GM19463 (cell line): ENCODE measurements at regions not wholly inside any gene's neighbourhood (a gene's known extent, or its start where the extent isn't known, plus 50 kb on each side); places are given as distances from the start of the nearest gene placed in this dataset.
"Not testable (repeated sequence)": the region's sequence is repeated elsewhere in the genome, so short reads cannot be mapped to it uniquely, and the experiment has no call there.

Experiments used
- ATAC-seq: cut with Tn5 transposase; IDR thresholded peaks from one replicate; pipeline ENCODE4 v1.9.1; 2021; ENCODE audit warnings: mild to moderate bottlenecking, moderate library complexity; ENCODE audit not compliant: unreplicated experiment

DNA sequence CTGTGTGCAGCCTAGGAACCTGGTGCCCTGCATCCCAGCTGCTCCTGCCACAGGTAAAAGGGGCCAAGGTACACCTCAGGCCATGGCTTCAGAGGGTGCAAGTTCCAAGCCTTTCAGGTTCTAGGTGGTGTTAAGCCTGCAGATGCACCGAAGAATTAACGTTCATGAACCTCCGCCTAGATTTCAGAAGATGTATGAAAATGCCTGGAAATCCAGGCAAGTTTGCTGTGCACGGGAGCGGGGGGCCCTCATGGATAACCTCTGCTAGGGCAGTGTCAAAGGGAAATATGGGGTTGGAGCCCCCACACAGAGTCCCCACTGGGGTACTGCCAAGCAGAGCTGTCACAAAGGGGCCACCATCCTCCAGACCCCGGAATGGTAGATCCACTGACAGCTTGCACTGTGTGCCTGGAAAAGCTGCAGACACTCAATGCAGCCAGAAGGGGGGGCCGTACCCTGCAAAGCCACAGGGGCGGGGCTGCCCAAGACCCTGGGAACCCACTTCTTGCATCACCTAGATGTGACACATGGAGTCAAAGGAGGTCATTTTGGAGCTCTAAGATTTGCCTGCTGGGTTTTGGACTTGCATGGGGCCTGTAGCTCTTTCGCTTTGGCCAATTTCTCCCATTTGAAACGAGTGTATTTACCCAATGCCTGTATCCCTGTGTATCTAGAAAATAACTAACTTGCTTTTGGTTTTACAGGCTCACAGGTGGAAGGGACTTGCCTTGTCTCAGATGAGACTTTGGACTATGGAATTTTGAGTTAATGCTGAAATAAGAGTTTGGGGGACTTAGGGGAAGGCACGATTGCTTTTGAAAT, 145.2 kb upstream of the C1QTNF3 start:
- ATAC-seq = not testable (repeated sequence)

DNA sequence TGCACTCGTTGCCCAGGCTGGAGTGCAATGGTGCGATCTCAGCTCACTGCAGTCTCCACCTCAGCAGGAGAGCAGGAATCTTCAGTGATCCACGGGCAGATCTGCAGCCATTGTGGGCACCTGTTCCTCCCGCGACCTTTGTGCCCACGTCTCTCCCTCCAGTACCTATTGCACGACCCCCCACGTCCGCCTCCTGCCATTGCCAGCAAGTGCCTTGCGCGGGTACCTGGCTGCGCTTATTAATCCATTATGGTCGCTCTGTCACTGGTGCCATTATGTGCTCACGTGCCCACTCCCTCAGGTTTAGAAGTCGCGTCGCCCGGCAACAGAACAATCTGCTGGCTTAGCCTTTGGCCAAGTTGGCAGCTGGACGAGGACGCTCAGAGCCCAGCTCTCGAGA, 146.2 kb upstream of the C1QTNF3 start:
- not testable (repeated sequence) for ATAC-seq

DNA sequence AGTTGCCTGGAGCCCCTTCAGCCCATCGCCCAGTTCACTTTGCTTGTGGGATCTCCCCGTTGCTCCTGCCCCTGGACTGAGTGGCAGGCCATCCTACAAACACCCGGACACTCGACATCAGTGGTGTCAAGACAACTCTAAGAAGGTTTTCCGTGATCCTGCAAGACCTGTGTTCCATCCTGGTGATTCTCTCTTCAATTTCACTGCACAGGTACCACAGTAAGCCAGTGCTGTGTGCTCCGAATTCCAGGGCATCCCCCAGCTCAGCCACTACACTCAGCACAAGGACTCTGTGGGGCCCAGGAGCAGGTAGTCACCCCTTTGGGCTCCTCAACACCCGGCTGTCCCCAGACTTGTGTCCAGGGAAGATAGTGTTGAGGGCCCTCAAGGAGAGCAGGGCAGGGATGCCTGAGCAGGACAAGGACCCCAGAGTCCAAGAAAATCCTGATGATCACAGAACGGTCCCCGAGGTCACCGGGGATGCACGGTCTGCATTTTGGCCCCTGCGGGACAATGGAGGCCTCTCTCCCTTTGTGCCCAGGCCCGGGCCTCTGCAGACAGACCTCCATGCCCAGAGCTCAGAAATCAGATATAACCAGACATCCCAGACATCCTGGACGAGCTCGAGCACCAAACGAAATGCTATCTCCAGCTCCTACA, 146.9 kb upstream of the C1QTNF3 start:
- ATAC-seq = not testable (repeated sequence)

DNA sequence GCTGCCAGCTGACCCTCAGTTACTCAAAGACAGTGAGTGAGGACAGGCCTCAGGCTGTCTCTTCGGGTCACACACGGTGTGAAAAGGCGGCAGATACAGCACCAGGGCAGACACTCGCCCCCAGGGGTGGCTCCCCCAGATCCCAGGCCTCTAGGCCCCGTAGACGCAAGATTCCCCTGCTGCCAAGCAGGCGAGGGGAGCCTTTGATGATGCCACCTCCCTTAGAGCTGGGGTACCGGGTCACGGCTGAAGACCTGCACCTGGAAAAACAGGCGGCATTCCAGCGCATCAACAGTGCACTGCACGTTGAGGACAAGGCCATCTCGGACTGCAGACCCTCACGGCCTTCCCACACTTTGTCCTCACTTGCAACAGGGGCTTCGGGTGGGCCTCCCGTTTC, 147.5 kb upstream of the C1QTNF3 start:
- ATAC-seq = not testable (repeated sequence)

DNA sequence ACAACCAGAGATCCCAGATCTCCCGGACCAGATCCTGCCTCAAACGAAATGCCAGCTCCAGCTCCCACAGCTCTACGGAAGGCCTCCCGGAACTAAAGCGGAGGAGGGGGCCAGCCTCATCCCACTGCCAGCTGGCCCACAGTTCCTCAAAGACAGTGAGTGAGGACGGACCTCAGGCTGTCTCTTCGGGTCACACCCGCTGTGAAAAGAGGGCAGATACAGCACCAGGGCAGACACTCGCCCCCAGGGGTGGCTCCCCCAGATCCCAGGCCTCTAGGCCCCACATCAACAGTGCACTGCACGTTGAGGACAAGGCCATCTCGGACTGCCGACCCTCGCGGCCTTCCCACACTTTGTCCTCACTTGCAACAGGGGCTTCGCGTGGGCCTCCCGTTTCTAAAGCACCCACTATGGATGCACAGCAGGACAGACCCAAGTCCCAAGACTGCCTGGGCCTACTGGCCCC, 148.3 kb upstream of the C1QTNF3 start:
- not testable (repeated sequence) for ATAC-seq

DNA sequence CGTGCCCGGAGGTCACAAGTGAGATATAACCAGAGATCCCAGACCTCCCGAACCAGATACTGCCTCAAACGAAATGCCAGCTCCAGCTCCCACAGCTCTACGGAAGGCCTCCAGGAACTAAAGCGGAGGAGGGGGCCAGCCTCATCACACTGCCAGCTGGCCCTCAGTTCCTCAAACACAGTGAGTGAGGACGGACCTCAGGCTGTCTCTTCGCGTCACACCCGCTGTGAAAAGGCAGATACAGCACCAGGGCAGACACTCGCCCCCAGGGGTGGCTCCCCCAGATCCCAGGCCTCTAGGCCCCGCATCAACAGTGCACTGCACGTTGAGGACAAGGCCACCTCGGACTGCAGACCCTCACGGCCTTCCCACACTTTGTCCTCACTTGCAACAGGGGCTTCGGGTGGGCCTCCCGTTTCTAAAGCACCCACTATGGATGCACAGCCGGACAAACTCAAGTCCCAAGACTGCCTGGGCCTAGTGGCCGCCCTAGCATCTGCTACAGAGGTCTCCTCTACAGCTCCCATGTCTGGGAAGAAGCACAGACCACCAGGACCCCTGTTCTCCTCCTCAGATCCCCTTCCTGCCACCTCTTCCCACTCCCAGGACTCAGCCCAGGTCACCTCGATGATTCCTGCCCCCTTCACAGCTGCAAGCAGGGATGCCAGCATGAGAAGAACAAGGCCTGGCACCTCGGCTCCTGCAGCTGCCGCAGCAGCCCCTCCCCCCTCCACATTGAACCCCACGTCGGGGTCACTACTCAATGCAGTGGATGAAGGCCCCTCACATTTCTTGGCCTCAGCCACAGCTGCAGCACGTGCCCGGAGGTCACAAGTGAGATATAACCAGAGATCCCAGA, 149.3 kb upstream of the C1QTNF3 start:
- not testable (repeated sequence) for ATAC-seq

DNA sequence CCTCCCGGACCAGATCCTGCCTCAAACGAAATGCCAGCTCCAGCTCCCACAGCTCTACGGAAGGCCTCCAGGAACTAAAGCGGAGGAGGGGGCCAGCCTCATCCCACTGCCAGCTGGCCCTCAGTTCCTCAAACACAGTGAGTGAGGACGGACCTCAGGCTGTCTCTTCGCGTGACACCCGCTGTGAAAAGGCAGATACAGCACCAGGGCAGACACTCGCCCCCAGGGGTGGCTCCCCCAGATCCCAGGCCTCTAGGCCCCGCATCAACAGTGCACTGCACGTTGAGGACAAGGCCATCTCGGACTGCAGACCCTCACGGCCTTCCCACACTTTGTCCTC, 149.9 kb upstream of the C1QTNF3 start:
- ATAC-seq = not testable (repeated sequence)

DNA sequence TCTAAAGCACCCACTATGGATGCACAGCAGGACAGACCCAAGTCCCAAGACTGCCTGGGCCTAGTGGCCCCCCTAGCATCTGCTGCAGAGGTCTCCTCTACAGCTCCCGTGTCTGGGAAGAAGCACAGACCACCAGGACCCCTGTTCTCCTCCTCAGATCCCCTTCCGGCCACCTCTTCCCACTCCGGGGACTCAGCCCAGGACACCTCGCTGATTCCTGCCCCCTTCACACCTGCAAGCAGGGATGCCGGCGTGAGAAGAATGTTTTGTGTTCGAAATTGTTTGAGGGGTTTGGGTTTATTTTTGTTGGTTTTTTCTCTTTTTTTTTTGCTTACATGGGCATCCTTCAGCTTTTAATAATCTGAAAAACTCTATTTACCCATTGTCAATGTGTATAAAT, 150.3 kb upstream of the C1QTNF3 start:
- ATAC-seq = not testable (repeated sequence)

DNA sequence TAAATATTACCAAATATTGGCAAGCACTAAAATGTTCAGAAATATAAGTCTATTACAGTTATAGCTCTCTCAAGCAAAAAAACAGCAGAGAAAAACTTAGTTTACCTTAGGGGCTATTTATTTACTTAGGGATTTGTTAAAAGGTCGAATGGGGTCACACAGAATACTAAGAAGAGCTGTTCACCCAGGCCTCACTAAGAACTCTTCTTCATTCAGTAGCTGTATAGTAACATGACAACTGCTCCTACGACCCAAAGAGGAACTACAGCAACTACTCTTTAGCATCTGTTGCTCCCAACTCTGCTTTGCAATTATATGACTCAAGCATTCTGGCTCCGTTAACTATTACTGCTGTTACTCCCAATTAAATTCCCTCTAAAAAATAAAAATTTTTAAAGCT, 150.8 kb upstream of the C1QTNF3 start:
- not testable (repeated sequence) for ATAC-seq

DNA sequence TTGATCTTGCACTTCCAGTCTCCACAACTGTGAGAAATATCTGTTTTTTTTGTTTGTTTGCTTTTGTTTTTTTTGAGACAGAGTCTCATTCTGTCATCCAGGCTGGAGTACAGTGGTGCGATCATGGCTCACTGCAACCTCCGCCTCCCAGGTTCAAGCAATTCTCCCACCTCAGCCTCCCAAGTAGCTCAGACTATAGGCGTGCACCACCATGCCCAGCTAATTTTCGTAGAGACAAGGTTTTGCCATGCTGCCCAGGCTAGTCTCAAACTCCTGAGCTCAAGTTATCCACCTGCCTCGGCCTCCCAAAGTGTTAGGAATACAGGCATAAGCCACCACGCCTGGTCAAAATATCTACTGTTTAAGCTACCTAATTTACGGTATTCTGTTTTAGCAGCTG, 153.1 kb upstream of the C1QTNF3 start:
- ATAC-seq = not testable (repeated sequence)

DNA sequence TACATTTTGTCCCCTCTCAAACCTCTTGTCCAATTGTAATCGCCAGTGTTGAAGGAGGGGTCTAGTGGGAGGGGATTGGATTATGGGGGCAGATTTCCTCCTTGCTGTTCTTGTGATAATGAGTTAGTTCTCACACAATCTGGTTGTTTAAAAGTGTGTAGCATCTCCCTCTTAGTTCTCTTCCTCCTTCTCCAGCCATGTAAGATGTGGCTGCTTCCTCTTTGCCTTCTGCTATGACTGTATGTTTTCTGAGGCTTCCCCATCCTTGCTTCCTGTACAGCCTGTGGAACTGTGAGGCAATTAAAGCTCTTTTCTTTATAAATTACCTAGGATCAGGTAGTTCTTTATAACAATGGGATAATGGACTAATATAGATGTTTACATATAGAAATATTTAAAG, 162.3 kb upstream of the C1QTNF3 start:
- not testable (repeated sequence) for ATAC-seq

DNA sequence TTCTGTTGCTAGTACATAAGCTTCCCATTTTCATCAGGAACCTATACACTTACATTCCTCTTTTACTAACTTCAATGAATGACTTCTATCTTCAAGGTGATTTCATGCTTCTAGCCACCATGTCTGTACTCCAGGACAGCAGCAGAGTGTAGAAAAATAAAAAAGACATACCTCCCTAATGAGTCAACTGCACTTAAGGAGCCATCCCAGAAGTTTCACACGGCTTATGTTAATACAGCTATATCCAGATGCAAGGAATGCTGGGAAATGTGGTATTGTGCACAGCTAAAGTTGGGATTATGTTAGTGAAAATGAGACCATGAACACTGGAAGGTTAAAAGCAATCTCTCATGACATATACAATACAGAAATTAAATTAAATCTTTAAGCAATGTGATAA, 174.4 kb upstream of the C1QTNF3 start:
- not testable (repeated sequence) for ATAC-seq

DNA sequence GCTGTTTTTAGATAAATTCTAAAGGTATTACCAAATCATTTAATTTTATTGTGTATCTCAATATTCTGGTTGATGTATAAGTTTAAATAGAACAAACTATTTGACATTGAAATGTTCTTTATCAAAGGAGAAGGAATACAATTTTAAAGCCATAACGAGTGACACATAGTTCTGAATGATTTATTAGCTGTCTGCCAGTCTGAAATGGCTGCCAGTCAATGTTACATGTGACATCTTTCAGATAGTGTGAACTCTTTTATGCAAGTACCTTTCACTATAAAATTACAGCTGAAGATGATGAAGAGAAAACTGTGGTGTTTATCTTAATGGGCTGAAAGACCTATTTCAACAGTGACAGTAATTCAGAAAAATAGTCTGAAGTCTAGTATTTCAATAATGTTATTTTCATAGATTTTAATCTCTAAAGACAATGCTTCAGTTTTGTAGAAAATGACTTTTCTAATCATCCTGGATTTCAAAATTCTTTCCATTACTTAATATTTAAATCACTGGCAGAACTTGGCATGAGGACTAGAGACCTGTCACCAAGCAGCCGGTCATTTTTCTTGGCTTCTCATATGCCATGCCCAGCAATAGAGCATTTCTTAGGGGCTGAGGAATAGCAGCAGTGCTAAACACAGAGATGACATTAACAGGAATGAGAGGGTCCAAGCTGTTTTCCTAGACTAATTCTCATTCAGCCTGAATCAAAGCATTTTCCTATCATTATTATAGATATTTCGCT, 178.5 kb upstream of the C1QTNF3 start:
- not testable (repeated sequence) for ATAC-seq

DNA sequence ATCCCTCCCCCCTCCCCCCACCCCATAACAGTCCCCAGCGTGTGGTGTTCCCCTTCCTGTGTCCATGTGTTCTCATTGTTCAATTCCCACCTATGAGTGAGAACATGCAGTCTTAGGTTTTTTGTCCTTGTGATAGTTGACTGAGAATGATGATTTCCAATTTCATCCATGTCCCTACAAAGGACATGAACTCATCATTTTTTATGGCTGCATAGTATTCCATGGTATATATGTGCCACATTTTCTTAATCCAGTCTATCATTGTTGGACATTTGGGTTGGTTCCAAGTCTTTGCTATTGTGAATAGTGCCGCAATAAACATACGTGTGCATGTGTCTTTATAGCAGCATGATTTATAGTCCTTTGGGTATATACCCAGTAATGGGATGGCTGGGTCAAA, 180.1 kb upstream of the C1QTNF3 start:
- not testable (repeated sequence) for ATAC-seq

DNA sequence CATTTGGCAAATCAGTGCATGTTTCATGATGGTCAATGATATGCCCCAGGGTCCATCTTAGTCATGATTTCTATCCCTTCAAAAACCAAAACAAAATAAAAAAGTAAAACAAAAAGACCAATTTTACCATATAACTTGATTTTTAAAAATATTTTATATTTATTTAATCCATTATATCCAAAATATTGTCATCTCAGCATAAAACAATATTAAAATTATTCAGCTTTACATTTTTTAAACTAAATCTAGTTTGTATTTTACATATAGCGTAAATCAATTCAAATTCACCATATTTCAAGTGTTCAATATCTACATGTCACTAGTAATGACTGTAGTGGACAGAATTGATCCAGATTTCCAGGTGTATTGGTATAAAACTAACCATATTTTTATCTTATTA, 187.4 kb upstream of the C1QTNF3 start:
- not testable (repeated sequence) for ATAC-seq

DNA sequence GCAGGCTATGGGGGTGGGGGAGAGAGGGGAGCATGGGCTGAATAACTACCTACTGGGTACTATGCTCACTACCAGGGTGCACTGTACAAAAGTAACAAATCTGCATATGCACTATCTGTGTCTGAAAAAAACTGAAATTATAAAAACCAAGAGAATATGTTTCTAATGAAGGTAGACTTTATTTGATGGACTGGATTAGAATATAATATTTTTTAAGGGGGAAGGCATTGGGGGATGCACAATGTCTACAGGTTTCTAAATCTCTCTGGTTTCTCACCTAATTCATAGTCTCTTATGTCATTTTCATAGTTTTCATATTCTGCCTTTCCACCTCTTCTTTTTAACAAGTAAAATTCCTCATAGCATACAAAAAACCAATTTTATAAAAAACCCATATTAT, 200.8 kb upstream of the C1QTNF3 start:
- ATAC-seq = not testable (repeated sequence)

DNA sequence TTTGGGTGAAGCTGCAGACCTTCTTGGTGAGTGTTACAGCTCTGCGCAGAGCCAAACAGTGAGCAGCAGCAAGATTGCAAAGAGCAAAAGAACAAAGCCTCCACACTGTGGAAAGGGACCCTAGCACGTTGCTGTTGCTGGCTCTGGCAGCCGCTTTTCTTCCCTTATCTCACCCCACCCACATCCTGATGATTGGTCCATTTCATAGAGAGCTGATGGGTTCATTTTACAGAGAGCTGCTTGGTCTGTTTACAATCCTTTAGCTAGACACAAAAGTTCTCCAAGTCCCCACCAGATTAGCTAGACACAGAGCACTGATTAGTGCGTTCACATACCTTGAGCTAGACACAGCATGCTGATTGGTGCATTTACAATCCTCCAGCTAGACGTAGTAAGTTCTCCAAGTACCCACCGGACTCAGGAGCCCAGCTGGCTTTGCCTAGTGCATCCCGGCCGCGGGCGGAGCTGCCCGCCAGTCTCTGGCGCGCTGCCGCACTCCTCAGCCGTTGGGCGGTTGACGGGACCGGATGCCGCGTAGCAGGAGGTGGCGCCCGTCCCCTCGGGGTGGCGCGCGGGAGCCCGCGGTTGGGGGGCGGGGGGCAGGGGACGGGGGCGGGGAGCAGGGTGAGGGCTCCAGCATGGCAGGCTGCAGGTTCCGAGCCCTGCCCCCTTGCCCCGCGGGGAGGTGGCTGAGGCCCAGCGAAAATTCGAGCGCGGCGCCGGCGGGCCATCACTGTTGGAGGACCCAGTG, 201.4 kb upstream of the C1QTNF3 start:
- peak; percentile 57 for ATAC-seq

DNA sequence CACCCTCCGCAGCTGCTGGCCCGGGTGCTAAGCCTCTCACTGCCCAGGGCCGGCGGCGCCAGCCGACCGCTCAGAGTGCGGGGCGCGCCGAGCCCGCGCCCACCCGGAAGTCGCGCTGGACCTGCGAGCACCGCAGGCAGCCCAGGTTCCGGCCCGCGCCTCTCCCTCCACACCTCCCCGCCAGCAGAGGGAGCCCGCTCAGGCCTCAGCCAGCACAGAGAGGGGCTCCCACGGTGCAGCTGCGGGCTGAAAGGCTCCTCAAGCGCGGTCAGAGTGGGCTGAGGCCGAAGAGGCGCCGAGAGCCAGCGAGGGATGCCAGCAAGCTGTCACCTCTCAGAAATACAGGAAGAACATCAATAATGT, 202.0 kb upstream of the C1QTNF3 start:
- peak; percentile 67 for ATAC-seq

DNA sequence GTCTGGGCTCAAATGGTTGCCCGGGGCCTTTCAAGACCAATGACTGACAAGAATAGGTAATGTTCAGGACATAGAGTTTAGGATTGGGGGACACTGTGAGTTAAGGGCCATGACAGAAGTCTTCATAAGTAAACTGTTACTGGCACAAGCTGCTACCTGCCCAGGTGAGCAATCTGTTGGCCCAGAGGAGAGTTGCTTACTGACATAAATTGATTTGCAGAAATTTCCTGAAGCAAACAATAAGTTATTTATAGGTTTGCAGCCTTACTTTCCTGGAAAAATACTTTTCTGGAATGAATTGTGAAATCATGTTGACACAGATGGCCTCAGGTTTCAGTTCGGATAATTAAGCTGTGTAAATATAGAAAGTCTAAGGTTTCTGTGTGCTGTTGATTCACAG, 202.8 kb upstream of the C1QTNF3 start:
- not testable (repeated sequence) for ATAC-seq

DNA sequence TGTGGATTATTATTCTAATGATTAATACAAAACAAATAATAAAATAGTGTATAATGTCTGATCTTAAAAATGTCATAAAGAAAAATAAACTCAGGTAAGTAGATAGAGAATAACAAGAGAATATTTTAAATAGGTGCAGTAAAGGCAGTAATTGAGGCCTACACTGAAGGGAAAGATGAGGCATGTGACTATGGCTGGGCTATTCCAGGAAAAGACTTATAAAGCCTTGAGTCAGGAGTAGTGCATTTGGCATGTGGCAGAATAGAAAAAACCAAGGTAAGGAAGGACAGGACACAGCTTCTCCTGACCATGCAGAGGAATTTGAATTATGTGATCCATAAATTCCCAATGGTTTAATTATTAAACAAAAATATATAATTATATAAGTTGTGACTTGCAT, 215.6 kb upstream of the C1QTNF3 start:
- ATAC-seq = not testable (repeated sequence)
